ENCODE measurements at regions not wholly inside any gene's neighbourhood (a gene's known extent, or its start where the extent isn't known, plus 50 kb on each side); places are given as distances from the start of the nearest gene placed in this dataset.

- no peak for TF ChIP-seq CTCF (IDR thresholded peaks at IDR 0.05)
- TF ChIP-seq EZH2phosphoT487 (IDR thresholded peaks at IDR 0.05), result no peak
These were observed 155.8 kb downstream of the REEP3 start for GRCh38 chr10:63677001-63677400.

Data from neural progenitor cell (in vitro differentiated cells).